PC-3 (cell line): ENCODE measurements at regions not wholly inside any gene's neighbourhood (a gene's known extent, or its start where the extent isn't known, plus 50 kb on each side); places are given as distances from the start of the nearest gene placed in this dataset.

Source experiments
- EZH2phosphoT487 ChIP-seq: fragments of 300-600 bp; sonication (generic); IDR thresholded peaks from 2 replicates; pipeline ENCODE4 v1.6.1; 2018; ENCODE audit warnings: mild to moderate bottlenecking, antibody characterized with exemption, low read length, borderline replicate concordance
- TF ChIP-seq, protein P1 (sequence below): fragments of 300-600 bp; sonication (generic); conservative IDR thresholded peaks from 2 replicates; pipeline ENCODE4 v1.5.1; 2017; ENCODE audit warnings: antibody characterized with exemption, low read depth, mild to moderate bottlenecking, low read length

DNA sequence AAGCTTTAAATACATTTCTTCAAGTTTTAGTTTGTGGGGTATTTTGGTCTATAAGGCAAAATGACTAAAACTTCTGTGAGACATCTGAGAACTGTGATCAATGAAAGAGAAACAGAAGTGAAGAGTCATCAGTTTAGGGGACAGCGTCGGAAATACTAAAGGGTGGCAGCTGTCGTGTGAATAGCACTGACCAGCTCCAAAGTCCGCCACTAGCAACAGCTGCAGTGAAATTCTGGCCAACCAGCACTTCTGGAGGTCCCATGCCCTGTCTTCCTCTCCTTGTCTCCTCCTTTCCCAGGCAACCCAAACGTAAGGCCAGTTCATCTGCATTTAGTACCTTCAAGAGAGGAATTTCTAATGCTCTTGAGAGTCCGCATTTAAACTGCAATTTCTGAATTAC is 87.5 kb downstream of the DACT2 start:
- TF ChIP-seq, protein P1, sequence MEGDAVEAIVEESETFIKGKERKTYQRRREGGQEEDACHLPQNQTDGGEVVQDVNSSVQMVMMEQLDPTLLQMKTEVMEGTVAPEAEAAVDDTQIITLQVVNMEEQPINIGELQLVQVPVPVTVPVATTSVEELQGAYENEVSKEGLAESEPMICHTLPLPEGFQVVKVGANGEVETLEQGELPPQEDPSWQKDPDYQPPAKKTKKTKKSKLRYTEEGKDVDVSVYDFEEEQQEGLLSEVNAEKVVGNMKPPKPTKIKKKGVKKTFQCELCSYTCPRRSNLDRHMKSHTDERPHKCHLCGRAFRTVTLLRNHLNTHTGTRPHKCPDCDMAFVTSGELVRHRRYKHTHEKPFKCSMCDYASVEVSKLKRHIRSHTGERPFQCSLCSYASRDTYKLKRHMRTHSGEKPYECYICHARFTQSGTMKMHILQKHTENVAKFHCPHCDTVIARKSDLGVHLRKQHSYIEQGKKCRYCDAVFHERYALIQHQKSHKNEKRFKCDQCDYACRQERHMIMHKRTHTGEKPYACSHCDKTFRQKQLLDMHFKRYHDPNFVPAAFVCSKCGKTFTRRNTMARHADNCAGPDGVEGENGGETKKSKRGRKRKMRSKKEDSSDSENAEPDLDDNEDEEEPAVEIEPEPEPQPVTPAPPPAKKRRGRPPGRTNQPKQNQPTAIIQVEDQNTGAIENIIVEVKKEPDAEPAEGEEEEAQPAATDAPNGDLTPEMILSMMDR: no peak
- TF ChIP-seq EZH2phosphoT487: no peak
